ENCODE measurements at regions not wholly inside any gene's neighbourhood (a gene's known extent, or its start where the extent isn't known, plus 50 kb on each side); places are given as distances from the start of the nearest gene placed in this dataset.

- no peak for DNase-seq
These were observed 327.2 kb upstream of the TRIB2 start for GRCh38 chr2:12389344-12390045.

GRCh38 chr2:12391116-12391515 is 325.6 kb upstream of the TRIB2 start:
- no peak for DNase-seq

GRCh38 chr2:12396699-12397098 is 320.0 kb upstream of the TRIB2 start:
- no peak for DNase-seq

- DNase-seq: no peak
These were observed 318.9 kb upstream of the TRIB2 start for GRCh38 chr2:12397854-12398253.

- no peak for DNase-seq
These were observed 317.5 kb upstream of the TRIB2 start for GRCh38 chr2:12399240-12399639.

GRCh38 chr2:12400543-12400942 is 316.2 kb upstream of the TRIB2 start:
- DNase-seq: no peak

GRCh38 chr2:12402440-12403139 is 314.1 kb upstream of the TRIB2 start:
- no peak for DNase-seq

GRCh38 chr2:12404497-12404896 is 312.2 kb upstream of the TRIB2 start:
- no peak for DNase-seq

- no peak for DNase-seq
These were observed 309.6 kb upstream of the TRIB2 start for GRCh38 chr2:12407160-12407559.

- DNase-seq: no peak
These were observed 303.8 kb upstream of the TRIB2 start for GRCh38 chr2:12412898-12413305.

- no peak for DNase-seq
These were observed 301.2 kb upstream of the TRIB2 start for GRCh38 chr2:12415536-12415935.

- no peak for DNase-seq
These were observed 300.1 kb upstream of the TRIB2 start for GRCh38 chr2:12416600-12416999.

GRCh38 chr2:12417786-12418185 is 298.9 kb upstream of the TRIB2 start:
- no peak for DNase-seq

GRCh38 chr2:12419803-12420202 is 296.9 kb upstream of the TRIB2 start:
- DNase-seq: no peak

- no peak for DNase-seq
These were observed 295.7 kb upstream of the TRIB2 start for GRCh38 chr2:12421046-12421445.

GRCh38 chr2:12424219-12424618 is 292.5 kb upstream of the TRIB2 start:
- DNase-seq: no peak

GRCh38 chr2:12424809-12425208 is 291.9 kb upstream of the TRIB2 start:
- no peak for DNase-seq

- no peak for DNase-seq
These were observed 288.4 kb upstream of the TRIB2 start for GRCh38 chr2:12428324-12428723.

- DNase-seq: no peak
These were observed 287.9 kb upstream of the TRIB2 start for GRCh38 chr2:12428786-12429185.

GRCh38 chr2:12429779-12430406 is 286.8 kb upstream of the TRIB2 start:
- DNase-seq: no peak

- DNase-seq: no peak
These were observed 286.2 kb upstream of the TRIB2 start for GRCh38 chr2:12430407-12431133.

GRCh38 chr2:12432985-12433625 is 283.6 kb upstream of the TRIB2 start:
- no peak for DNase-seq

- DNase-seq: no peak
These were observed 283.1 kb upstream of the TRIB2 start for GRCh38 chr2:12433626-12433990.

Data from NCI-H1930 (cell line).